ENCODE measurements at regions not wholly inside any gene's neighbourhood (a gene's known extent, or its start where the extent isn't known, plus 50 kb on each side); places are given as distances from the start of the nearest gene placed in this dataset.

- TF ChIP-seq CTCF (IDR thresholded peaks at IDR 0.05), result no peak
- no peak for TF ChIP-seq POLR2A (IDR thresholded peaks at IDR 0.05)
- no peak for TF ChIP-seq EP300 (IDR thresholded peaks at IDR 0.05)
Observed at GRCh38 chr4:43425206-43425605, 532.7 kb downstream of the GRXCR1 start.
